Mesenchymal stem cell (in vitro differentiated cells and primary cell): ENCODE measurements at regions not wholly inside any gene's neighbourhood (a gene's known extent, or its start where the extent isn't known, plus 50 kb on each side); places are given as distances from the start of the nearest gene placed in this dataset.

Experiments used
- DNase-seq: peaks from one replicate; pipeline ENCODE4 v3.0.0-alpha.2; 2013
- H2AFZ ChIP-seq: one replicate; pipeline ENCODE4 v1.6.1; 2013; ENCODE audit warnings: low read depth, mild to moderate bottlenecking, control low read depth, inconsistent platforms, low read length, moderate library complexity
- H2AK5ac ChIP-seq: 2 replicates; pipeline ENCODE4 v1.6.1; 2013; ENCODE audit warnings: low read length, moderate library complexity, mild to moderate bottlenecking, inconsistent platforms; ENCODE audit not compliant: severe bottlenecking
- H2BK120ac ChIP-seq: one replicate; pipeline ENCODE4 v1.6.1; 2013; ENCODE audit warnings: low read depth, mild to moderate bottlenecking, inconsistent platforms, low read length, moderate library complexity
- H2BK12ac ChIP-seq, 2 experiments: one replicate each; pipeline ENCODE4 v1.6.1; 2013; ENCODE audit warnings: inconsistent platforms in 2 of 2, low read length in 2 of 2, mild to moderate bottlenecking in 2 of 2, moderate library complexity in 2 of 2, control low read depth in 1 of 2
- H2BK15ac ChIP-seq: one replicate; pipeline ENCODE4 v1.6.1; 2013; ENCODE audit warnings: mild to moderate bottlenecking, low read depth, inconsistent platforms; ENCODE audit not compliant: poor library complexity, severe bottlenecking
- H2BK5ac ChIP-seq: 2 replicates; pipeline ENCODE4 v1.6.1; 2013; ENCODE audit warnings: low read depth, mild to moderate bottlenecking, low read length, control low read depth, inconsistent platforms; ENCODE audit not compliant: poor library complexity, severe bottlenecking
- H3K14ac ChIP-seq, 2 experiments: one replicate each; pipeline ENCODE4 v1.6.1; 2013; ENCODE audit warnings: inconsistent platforms in 2 of 2, low read length in 2 of 2, control low read depth in 1 of 2, mild to moderate bottlenecking in 1 of 2, moderate library complexity in 1 of 2
- H3K18ac ChIP-seq, 2 experiments: one replicate each; pipeline ENCODE4 v1.6.1; 2013; ENCODE audit warnings: inconsistent platforms in 2 of 2, low read length in 2 of 2, control low read depth in 1 of 2, low read depth in 1 of 2, mild to moderate bottlenecking in 1 of 2
- H3K23ac ChIP-seq, 2 experiments: one replicate each; pipeline ENCODE4 v1.6.1; 2013; ENCODE audit warnings: inconsistent platforms in 2 of 2, low read length in 2 of 2, mild to moderate bottlenecking in 2 of 2, moderate library complexity in 2 of 2, control low read depth in 1 of 2
- H3K27ac ChIP-seq: 2 replicates; pipeline ENCODE4 v1.5.1; 2013; ENCODE audit warnings: mild to moderate bottlenecking, moderate library complexity, low read length, control low read depth, inconsistent platforms; ENCODE audit not compliant: poor library complexity, severe bottlenecking
- H3K27me3 ChIP-seq, 2 experiments: 2 replicates each; pipeline versions ENCODE4 v1.6.1 to v1.7.0; 2013; ENCODE audit warnings: low read length in 2 of 2, mild to moderate bottlenecking in 2 of 2, moderate library complexity in 2 of 2, control low read depth in 1 of 2, inconsistent platforms in 1 of 2; ENCODE audit not compliant: control insufficient read depth in 1 of 2, insufficient read depth in 1 of 2
- H3K36me3 ChIP-seq, 2 experiments: 2 replicates each; pipeline versions ENCODE4 v1.6.1 to v1.7.0; 2013; ENCODE audit warnings: low read length in 2 of 2, control low read depth in 1 of 2, inconsistent platforms in 1 of 2, low read depth in 1 of 2, mild to moderate bottlenecking in 1 of 2; ENCODE audit not compliant: insufficient read depth in 2 of 2, control insufficient read depth in 1 of 2
- H3K4ac ChIP-seq, 2 experiments: one replicate each; pipeline ENCODE4 v1.6.1; 2013; ENCODE audit warnings: inconsistent platforms in 2 of 2, low read length in 2 of 2, mild to moderate bottlenecking in 2 of 2, moderate library complexity in 2 of 2, control low read depth in 1 of 2, low read depth in 1 of 2
- H3K4me1 ChIP-seq: 2 replicates; pipeline ENCODE4 v1.6.1; 2013; ENCODE audit warnings: low read depth, low read length, control low read depth; ENCODE audit not compliant: control insufficient read depth, insufficient read depth
- H3K4me2 ChIP-seq: 2 replicates; pipeline ENCODE4 v1.6.1; 2013; ENCODE audit warnings: low read length, mild to moderate bottlenecking, inconsistent platforms; ENCODE audit not compliant: poor library complexity, severe bottlenecking
- H3K4me3 ChIP-seq, 2 experiments: 2 replicates each; pipeline versions ENCODE4 v1.5.1 to v1.7.0; 2013; ENCODE audit warnings: low read length in 2 of 2, mild to moderate bottlenecking in 2 of 2, control low read depth in 1 of 2, low read depth in 1 of 2; ENCODE audit not compliant: insufficient read depth in 1 of 2
- H3K79me1 ChIP-seq: replicated peaks from 2 replicates; pipeline ENCODE4 v1.6.1; 2013; ENCODE audit warnings: mild to moderate bottlenecking, control low read depth, low read length, inconsistent platforms; ENCODE audit not compliant: poor library complexity, severe bottlenecking
- H3K9ac ChIP-seq: 2 replicates; pipeline ENCODE4 v1.7.0; 2013; ENCODE audit warnings: mild to moderate bottlenecking, low read length, moderate library complexity
- H3K9me3 ChIP-seq: 2 replicates; pipeline ENCODE4 v1.7.0; 2013; ENCODE audit warnings: mild to moderate bottlenecking, low read length; ENCODE audit not compliant: control insufficient read depth
- H4K8ac ChIP-seq: one replicate; pipeline ENCODE4 v1.6.1; 2013; ENCODE audit warnings: inconsistent platforms, mild to moderate bottlenecking, low read length, moderate library complexity
- H4K91ac ChIP-seq: one replicate; pipeline ENCODE4 v1.6.1; 2013; ENCODE audit warnings: mild to moderate bottlenecking, low read length, inconsistent platforms
- WGBS: methylation state at CpG from one replicate; pipeline ENCODE4 v1.1.7; 2013; ENCODE audit warnings: mixed read lengths; 5-methylcytosine and 5-hydroxymethylcytosine counted together

DNA sequence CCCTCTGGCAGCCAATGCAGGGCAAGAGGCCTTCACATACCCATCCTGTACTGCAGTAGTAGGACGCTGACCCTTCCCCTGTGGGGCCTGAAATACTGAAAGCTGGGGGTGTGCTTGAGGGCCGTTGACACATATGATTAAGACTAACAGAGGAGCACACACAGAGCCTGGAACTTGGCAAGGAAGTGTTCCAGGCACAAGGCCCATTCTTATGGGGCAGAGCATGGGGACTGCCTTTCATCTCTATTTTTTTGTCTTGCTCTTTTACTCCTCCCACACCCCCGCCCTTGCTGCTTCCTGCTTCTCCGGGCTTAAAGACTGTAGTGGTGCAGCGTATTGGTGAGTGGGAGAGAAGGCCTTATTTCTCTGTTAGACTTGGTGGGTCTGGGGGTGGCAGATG lies 137.4 kb downstream of the BACH1 start:
- Histone ChIP-seq H2BK12ac (no peak overlapping the region), H3K9ac (no peak overlapping the region), H4K91ac (no peak overlapping the region), H2BK15ac (no peak overlapping the region), H2AK5ac (no peak overlapping the region), H3K9me3 (no peaks in the 10 kb centered on the region), H3K27ac (no peak overlapping the region), H2BK5ac (no peak overlapping the region), H3K4me2 (no peak overlapping the region), H2AFZ (no peak overlapping the region), H3K27me3 (no peaks in the 10 kb centered on the region), H3K18ac (no peak overlapping the region), H3K14ac (no peak overlapping the region), H3K36me3 (peaks cover 0 to 3% of the 10 kb centered on the region in 2 experiments), H3K4me1 (no peaks in the 10 kb centered on the region), H4K8ac (no peak overlapping the region), H3K4ac (no peak overlapping the region), H3K4me3 (no peak overlapping the region), H3K79me1 (peaks cover 4% of the 10 kb centered on the region), H2BK120ac (no peak overlapping the region), H3K23ac (no peak overlapping the region)
- WGBS, result 83% methylated on average over 3 of the region's 5 CpGs
- no peak for DNase-seq

DNA sequence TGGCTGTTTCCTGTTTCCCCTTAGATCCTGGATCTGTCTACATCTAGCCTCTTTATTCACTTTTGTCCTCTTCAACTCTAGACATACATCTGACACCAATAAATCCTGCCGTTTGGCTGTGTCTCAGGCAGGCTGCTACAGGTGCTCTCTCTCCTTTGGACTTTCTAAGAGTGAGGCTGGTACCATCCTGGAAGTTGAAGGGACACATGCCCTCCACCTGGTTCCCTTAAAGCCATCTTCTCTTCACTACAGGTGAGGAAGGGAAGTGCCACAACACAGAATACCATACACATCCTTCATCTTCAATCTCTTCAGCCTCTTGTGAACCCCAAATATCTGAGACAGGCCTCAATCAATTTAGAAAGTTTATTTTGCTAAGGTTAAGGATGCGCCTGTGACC lies 137.9 kb downstream of the BACH1 start:
- Histone ChIP-seq H3K18ac (no peak overlapping the region), H4K8ac (no peak overlapping the region), H3K79me1 (peaks cover 4% of the 10 kb centered on the region), H3K4me2 (no peak overlapping the region), H3K23ac (no peak overlapping the region), H3K4ac (no peak overlapping the region), H3K14ac (no peak overlapping the region), H2BK15ac (no peak overlapping the region), H3K9ac (no peak overlapping the region), H2BK12ac (no peak overlapping the region), H3K27me3 (no peaks in the 10 kb centered on the region), H3K27ac (no peak overlapping the region), H3K9me3 (no peaks in the 10 kb centered on the region), H4K91ac (no peak overlapping the region), H2BK120ac (no peak overlapping the region), H3K36me3 (peaks cover 0 to 3% of the 10 kb centered on the region in 2 experiments), H2AFZ (no peak overlapping the region), H3K4me3 (no peak overlapping the region), H2AK5ac (no peak overlapping the region), H3K4me1 (no peaks in the 10 kb centered on the region), H2BK5ac (no peak overlapping the region)
- no peak for DNase-seq
- 96% methylated on average over 2 of the region's 2 CpGs for WGBS

DNA sequence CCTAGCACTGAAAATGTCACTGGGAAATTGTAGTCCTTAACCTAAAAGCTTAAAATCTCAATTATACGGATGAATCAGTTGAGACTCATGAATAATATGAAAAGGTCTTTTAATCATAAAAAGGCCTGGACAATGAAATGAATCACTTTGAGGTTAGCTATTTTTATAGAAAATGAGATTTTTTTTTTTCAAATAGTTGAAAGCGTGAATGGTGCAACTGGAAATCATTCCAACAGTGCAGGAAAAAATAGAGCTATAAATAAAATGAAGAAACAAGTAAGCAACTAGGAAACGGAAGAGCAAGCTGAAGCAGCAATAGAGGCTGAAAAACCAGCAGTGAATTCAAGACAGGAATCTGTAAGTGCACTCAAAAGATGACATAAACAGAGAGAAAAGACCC lies 142.9 kb downstream of the BACH1 start:
- no peaks in the 10 kb centered on the region for H3K9me3 ChIP-seq
- no peak overlapping the region for H3K14ac ChIP-seq
- WGBS, result 96% methylated on average over 3 of the region's 3 CpGs
- H3K4ac ChIP-seq, result no peak overlapping the region
- H4K8ac ChIP-seq, result no peak overlapping the region
- peak overlapping the region; percentile 18 for H3K9ac ChIP-seq
- no peak overlapping the region for H2AK5ac ChIP-seq
- H3K18ac ChIP-seq, result no peak overlapping the region
- H3K27me3 ChIP-seq, result no peaks in the 10 kb centered on the region
- H2BK5ac ChIP-seq, result no peak overlapping the region
- no peaks in the 10 kb centered on the region for H3K79me1 ChIP-seq
- no peak overlapping the region for H3K27ac ChIP-seq
- no peak for DNase-seq
- H3K4me2 ChIP-seq, result no peak overlapping the region
- H4K91ac ChIP-seq, result no peak overlapping the region
- no peak overlapping the region for H3K4me3 ChIP-seq
- no peak overlapping the region for H2AFZ ChIP-seq
- H2BK15ac ChIP-seq, result no peak overlapping the region
- H3K4me1 ChIP-seq, result no peaks in the 10 kb centered on the region
- H3K23ac ChIP-seq, result no peak overlapping the region
- H2BK120ac ChIP-seq, result no peak overlapping the region
- H3K36me3 ChIP-seq, result no peaks in the 10 kb centered on the region
- H2BK12ac ChIP-seq, result no peak overlapping the region

DNA sequence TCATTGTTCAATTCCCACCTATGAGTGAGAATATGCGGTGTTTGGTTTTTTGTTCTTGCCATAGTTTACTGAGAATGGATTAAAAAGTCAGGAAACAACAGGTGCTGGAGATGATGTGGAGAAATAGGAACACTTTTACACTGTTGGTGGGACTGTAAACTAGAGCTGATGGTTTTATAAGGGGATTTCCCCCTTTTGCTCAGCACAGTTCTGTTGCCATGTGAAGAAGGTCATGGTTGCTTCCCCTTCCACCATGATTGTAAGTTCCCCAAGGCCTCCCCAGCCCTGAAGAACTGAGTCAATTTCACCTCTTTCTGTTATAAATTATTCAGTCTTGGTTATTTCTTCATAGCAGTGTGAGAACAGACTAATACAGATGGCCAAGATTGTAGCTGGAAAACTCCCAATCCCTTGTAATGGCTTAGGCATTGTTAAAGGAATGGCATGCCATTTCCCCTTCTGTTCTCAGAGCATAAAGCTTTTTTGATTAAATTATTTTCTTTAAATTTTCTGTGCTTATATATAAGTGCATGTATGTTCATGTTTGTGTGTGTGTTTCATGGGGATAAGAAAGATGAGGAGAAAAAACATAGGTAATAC lies 144.8 kb downstream of the BACH1 start:
- Histone ChIP-seq H2BK15ac (no peak overlapping the region), H3K27ac (no peak overlapping the region), H3K9me3 (peaks cover 7% of the 10 kb centered on the region), H3K4me2 (no peak overlapping the region), H2AFZ (no peak overlapping the region), H3K4me3 (no peak overlapping the region), H4K8ac (no peak overlapping the region), H2BK5ac (no peak overlapping the region), H3K36me3 (no peaks in the 10 kb centered on the region), H3K79me1 (no peaks in the 10 kb centered on the region), H3K4me1 (no peaks in the 10 kb centered on the region), H3K18ac (no peak overlapping the region), H3K4ac (no peak overlapping the region), H3K14ac (no peak overlapping the region), H2BK12ac (no peak overlapping the region), H3K27me3 (no peaks in the 10 kb centered on the region), H4K91ac (no peak overlapping the region), H3K9ac (no peak overlapping the region), H3K23ac (no peak overlapping the region), H2BK120ac (no peak overlapping the region), H2AK5ac (no peak overlapping the region)
- WGBS, result 100% methylated on average over 1 of the region's 1 CpG
- no peak for DNase-seq
